ENCODE measurements at regions not wholly inside any gene's neighbourhood (a gene's known extent, or its start where the extent isn't known, plus 50 kb on each side); places are given as distances from the start of the nearest gene placed in this dataset.
A peak's percentile ranks its signal among the peaks of the same experiment; 100 is the strongest.

GRCh38 chr21:36209626-36210171 is 53.1 kb downstream of the DOP1B start:
- Histone ChIP-seq H3K23me2 (ENCODE audit: insufficient read length, low read depth, low read length, poor library complexity, severe bottlenecking) (no peaks in the 10 kb centered on the region), H2BK15ac (ENCODE audit: low read depth, low read length) (no peak overlapping the region), H2BK20ac (ENCODE audit: low read depth, low read length, poor library complexity, severe bottlenecking) (no peak overlapping the region), H2AK5ac (ENCODE audit: insufficient read length, low read length) (no peak overlapping the region), H3K4me1 (ENCODE audit: insufficient read depth, low read length) (no peaks in the 10 kb centered on the region), H3K4ac (ENCODE audit: low read depth, low read length) (no peak overlapping the region), H4K5ac (ENCODE audit: insufficient read length, low read depth, low read length) (no peak overlapping the region), H2BK120ac (ENCODE audit: low read depth, low read length, poor library complexity, severe bottlenecking) (no peak overlapping the region), H2BK5ac (ENCODE audit: insufficient read length, low read length) (no peak overlapping the region), H3K79me2 (ENCODE audit: insufficient read depth, low read length) (no peaks in the 10 kb centered on the region), H3K23ac (ENCODE audit: insufficient read length, low read depth, low read length) (no peak overlapping the region), H3K9ac (ENCODE audit: extremely low read depth, insufficient read length, low read length) (no peak overlapping the region), H4K91ac (ENCODE audit: insufficient read length, low read depth, low read length) (no peak overlapping the region), H2BK12ac (ENCODE audit: insufficient read length, low read depth, low read length) (no peak overlapping the region), H3K9me3 (ENCODE audit: control insufficient read depth, low read depth, low read length) (no peaks in the 10 kb centered on the region), H4K20me1 (ENCODE audit: control insufficient read depth, insufficient read depth, insufficient read length) (no peaks in the 10 kb centered on the region), H2AFZ (ENCODE audit: low read length) (no peak overlapping the region), H3K79me1 (ENCODE audit: insufficient read depth, low read depth, low read length, poor library complexity, severe bottlenecking) (no peaks in the 10 kb centered on the region), H3K27ac (ENCODE audit: insufficient read length, low read depth, low read length) (no peak overlapping the region), H3K27me3 (ENCODE audit: insufficient read depth, low read length) (no peaks in the 10 kb centered on the region), H3K18ac (ENCODE audit: insufficient read length, low read depth, low read length) (no peak overlapping the region), H3K56ac (ENCODE audit: insufficient read length, low read depth, low read length) (no peak overlapping the region), H4K8ac (replicated peaks; ENCODE audit: insufficient read length, low read depth, low read length) (no peak overlapping the region), H3T11ph (ENCODE audit: low read length) (no peak overlapping the region), H3K14ac (ENCODE audit: insufficient read depth, low read length) (no peak overlapping the region), H3K4me2 (ENCODE audit: insufficient read depth, insufficient read length, low read length) (no peak overlapping the region)
- peaks cover 0 to 3% (median 3%) of the 10 kb centered on the region in 3 experiments; a peak in 4 of 7 replicates for H3K36me3 Mint-ChIP-seq (ENCODE audit: insufficient read depth in 1 of 3, low read depth in 3 of 3)
- no CpG with 5 or more reads among the region's 11 CpGs for WGBS (ENCODE audit: extremely low coverage, insufficient read length, low lambda C conversion rate)
- H3K27ac Mint-ChIP-seq, result peak overlapping the region in 2 of 3 experiments; percentile 56 to 76; a peak in 2 of 7 replicates
- TF ChIP-seq CTCF (conservative IDR thresholded peaks at IDR 0.05), result peak; percentile 79
- H3K4me3 Mint-ChIP-seq, result no peak overlapping the region; a peak in 1 of 5 replicates
- H3K4me1 Mint-ChIP-seq, result peaks cover 13 to 15% of the 10 kb centered on the region in 2 experiments
- no peaks in the 10 kb centered on the region for H3K9me3 Mint-ChIP-seq
- no peaks in the 10 kb centered on the region for H3K27me3 Mint-ChIP-seq (ENCODE audit: low read depth)
- DNase-seq, result peak; percentile 78
